MM.1S (cell line): ENCODE measurements at regions not wholly inside any gene's neighbourhood (a gene's known extent, or its start where the extent isn't known, plus 50 kb on each side); places are given as distances from the start of the nearest gene placed in this dataset.

ENCODE experiments used
- CTCF ChIP-seq: fragments of 300-600 bp; sonication (generic); IDR thresholded peaks from 2 replicates; pipeline ENCODE4 v1.5.1; 2016; ENCODE audit warnings: antibody characterized with exemption, low read length, mixed read lengths
- EZH2 ChIP-seq: fragments of 300-600 bp; sonication (generic); optimal IDR thresholded peaks from 2 replicates; pipeline ENCODE3; 2017; ENCODE audit warnings: low read depth, mild to moderate bottlenecking, antibody characterized with exemption, low read length, mixed read lengths
- EZH2phosphoT487 ChIP-seq: fragments of 300-600 bp; sonication (generic); IDR thresholded peaks from 2 replicates; pipeline ENCODE4 v1.6.1; 2018; ENCODE audit warnings: antibody characterized with exemption, low read length

DNA sequence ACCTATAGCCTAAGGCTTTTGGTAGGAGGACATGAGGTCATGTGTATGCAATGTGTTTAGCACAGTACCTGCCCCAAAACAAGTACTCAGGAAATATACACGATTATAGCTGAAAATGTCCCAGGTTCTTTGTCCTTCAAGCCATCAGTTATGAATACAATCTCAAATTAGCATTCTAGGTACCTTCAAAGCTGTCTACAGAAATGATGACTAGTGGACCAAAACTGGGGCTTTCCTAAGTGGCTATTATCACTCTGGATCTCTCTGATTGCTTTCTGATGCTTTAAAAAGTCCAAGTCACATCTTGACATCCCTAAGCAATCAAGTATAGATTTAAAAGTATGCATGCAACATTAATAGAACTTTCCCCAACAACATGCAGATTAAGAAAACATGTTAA is 93.0 kb upstream of the SLIT3 start:
- TF ChIP-seq CTCF (no peak), EZH2phosphoT487 (no peak), EZH2 (no peak)
